NCI-H1930 (cell line): ENCODE measurements at regions not wholly inside any gene's neighbourhood (a gene's known extent, or its start where the extent isn't known, plus 50 kb on each side); places are given as distances from the start of the nearest gene placed in this dataset.
"Not testable (repeated sequence)": the region's sequence is repeated elsewhere in the genome, so short reads cannot be mapped to it uniquely, and the experiment has no call there.

Experiments used
- DNase-seq, 2 experiments: peaks; one replicate each; lab custom pipeline; 2025; lab: John Stamatoyannopoulos, UW

DNA sequence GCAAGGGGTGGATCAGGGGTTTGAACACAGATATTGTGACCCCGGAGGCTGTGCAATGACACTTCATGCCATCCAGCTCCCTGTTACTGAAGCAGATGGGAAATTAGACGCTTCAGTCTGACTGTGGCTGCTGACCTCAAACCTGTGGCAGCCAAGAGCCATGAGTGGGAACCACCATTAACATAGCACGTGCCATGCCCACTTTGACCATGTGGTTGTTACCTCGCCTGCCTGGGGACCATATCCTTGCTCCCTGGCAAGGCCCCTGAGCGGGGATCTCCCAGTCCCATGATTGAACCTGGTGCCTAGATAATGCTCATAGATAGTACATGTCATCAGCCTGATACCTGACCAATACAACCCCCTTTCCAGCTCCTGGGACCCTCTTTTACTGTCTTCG lies 68.9 kb downstream of the CYP26B1 start:
- DNase-seq = no peak

GRCh38 chr2:72077702-72078169 lies 69.9 kb downstream of the CYP26B1 start:
- DNase-seq = no peak

- not testable (repeated sequence) for DNase-seq
Observed at GRCh38 chr2:72073373-72073772, 74.3 kb downstream of the CYP26B1 start.

DNA sequence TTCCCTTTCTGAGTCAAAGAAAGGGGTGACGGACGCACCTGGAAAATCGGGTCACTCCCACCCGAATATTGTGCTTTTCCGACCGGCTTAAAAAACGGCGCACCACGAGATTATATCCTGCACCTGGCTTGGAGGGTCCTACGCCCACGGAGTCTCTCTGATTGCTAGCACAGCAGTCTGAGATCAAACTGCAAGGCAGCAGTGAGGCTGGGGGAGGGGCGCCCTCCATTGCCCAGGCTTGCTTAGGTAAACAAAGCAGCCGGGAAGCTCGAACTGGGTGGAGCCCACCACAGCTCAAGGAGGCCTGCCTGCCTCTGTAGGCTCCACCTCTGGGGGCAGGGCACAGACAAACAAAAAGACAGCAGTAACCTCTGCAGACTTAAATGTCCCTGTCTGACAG lies 83.5 kb downstream of the CYP26B1 start:
- not testable (repeated sequence) for DNase-seq

DNA sequence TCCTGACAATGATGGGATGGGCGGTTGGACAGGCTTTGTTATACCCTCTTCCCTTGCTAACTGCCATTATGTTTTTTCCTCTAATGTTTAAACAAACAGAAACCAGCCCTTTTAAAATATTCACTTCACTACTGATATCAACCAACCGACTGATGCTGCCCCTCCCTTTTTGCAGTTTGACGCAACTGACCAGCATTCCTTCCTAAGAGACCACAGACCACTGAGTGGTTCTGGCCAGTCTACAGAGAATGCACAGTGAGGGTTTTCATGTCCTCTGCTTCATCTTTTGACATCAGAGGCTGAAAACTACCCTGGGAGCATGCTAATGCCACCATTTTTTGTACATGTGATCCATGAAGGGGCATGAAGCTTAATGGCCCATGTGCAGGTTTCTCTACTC lies 85.3 kb downstream of the CYP26B1 start:
- no peak for DNase-seq

DNA sequence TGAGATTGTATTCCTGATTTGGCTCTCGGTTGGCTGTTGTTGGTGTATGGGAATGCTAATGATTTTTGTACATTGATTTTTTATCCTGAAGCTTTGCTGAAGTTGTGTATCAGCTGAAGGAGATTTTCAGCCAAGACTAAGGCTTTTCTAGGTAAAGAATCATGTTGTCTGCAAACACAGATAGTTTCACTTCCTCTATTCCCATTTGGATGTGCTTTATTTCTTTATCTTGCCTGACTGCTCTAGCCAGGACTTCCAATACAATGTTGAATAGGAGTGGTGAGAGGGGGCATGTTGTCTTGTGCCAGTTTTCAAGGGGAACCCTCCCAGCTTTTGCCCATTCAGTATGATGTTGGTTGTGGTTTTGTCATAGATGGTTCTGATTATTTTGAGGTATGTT lies 90.4 kb downstream of the CYP26B1 start:
- no peak for DNase-seq

GRCh38 chr2:72051971-72052505 lies 95.6 kb downstream of the CYP26B1 start:
- DNase-seq = no peak

DNA sequence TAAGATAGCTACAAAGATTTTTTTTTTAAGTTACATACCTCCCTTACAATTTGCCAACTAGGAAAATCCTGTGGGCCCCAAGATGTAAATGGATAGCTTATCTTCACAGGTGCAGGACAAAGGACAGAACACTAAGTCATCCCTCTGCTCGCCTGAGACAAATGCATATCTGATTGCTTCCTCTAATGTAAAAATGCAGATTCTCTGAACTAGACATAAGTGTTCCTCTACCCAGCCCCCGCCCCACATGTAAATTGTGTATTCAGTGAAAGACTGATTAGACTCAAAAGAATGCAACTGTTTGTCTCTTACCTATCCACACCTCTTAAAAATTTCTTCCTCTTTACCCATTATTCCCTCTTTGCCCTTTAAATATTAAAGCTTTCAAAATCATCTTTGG lies 96.5 kb downstream of the CYP26B1 start:
- DNase-seq = no peak

DNA sequence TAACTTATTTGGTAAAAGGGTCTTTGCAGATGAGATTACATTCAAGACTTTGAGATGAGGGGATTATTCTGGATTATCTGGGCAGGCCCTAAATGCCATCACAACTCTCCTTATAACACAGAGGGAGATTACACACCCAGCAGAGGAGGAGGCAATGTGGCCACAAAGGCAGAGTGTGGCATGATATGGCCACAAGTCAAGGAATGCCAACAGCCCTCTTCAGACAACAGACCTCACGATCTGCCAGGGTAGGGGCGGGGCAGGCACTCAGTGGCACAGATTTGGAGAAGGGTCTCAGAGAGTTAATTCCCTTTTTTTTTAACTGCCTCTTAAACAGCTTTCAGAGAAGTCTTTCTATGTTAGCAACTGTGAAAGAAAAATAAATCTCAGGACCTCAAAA lies 96.9 kb downstream of the CYP26B1 start:
- DNase-seq = no peak

- no peak for DNase-seq
Observed at GRCh38 chr2:72048881-72049477, 98.7 kb downstream of the CYP26B1 start.

- no peak for DNase-seq
Observed at GRCh38 chr2:72043985-72044384, 103.7 kb downstream of the CYP26B1 start.

DNA sequence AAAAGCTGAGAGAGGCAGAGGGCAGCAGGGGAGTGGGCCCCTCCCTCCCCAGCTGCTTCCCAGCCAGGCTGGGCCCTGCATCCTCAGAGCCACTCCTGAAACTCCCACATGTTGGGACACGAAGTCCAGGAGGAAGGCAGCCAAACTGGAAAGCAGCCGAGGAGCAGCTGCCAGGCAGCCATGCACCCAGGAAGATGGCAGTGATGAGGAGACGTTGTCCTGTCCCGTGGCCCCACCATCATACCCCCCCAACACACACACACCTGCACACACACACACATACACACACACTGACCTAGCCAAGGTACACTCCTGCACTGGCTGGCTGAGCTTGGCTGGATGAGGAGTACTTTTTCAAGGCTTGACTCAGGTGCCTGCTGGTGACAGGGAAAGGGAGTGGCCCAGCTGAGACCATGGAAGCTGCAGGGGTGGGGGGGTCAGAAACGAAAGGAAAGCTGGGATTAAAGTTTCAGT lies 106.0 kb downstream of the CYP26B1 start:
- DNase-seq = no peak

GRCh38 chr2:72040629-72041571 lies 106.8 kb downstream of the CYP26B1 start:
- no peak for DNase-seq

GRCh38 chr2:72038524-72038923 lies 109.1 kb downstream of the CYP26B1 start:
- no peak for DNase-seq

DNA sequence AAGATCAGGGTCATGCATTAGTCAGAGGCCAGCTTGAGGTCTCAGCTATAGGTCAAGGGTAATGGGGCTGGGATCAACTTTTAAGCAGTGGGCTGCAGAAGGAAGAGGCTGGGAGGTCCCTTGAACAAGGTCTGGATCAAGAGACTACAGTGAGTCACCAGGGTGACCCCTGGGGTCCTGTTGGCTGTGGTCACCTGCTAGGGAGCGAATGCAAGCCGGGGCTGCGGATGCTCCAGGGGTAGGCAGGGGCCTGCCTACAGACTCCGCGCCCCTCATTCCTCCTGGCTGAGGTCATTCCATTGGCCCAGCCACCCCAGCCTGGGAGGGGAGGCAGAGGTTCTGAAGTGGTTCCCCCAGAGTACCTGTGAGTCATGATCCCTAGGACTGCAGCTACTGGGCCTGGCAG lies 110.4 kb downstream of the CYP26B1 start:
- no peak for DNase-seq

- DNase-seq = no peak
Observed at GRCh38 chr2:72036595-72036994, 111.1 kb downstream of the CYP26B1 start.

GRCh38 chr2:72036173-72036545 lies 111.5 kb downstream of the CYP26B1 start:
- DNase-seq = no peak

DNA sequence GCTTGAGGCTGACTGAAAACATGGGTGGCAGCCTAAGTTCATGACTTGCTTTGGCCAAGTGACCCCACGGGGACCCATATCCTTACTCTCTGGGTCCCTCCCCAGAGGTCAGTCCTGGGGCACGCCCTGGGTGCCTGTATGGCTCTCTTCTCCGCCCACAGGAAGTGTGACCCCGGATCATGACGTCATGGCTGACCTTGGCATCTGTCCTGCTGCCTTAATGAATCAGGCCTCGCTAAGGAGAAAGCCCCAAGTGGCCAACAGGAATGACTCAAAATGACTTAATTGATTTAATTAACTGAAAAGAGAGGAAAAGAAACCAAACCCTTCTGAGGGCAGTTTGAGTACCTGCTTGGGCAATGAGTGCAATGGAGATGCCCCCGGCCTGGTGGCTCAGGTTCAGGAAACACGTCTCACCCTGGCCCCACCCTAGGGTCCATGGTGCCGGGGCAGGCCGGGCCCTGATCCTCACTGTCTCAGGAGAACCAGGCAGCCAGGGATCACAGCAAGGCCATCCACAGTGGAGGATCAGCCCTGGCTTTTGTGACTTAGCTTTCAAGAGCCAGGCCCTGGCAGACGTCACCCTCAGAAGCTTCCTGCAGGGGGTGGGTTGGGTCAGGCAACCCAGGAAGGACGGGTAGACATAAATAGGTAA lies 112.0 kb downstream of the CYP26B1 start:
- DNase-seq = no peak

GRCh38 chr2:72034353-72035095 lies 113.1 kb downstream of the CYP26B1 start:
- DNase-seq = no peak

GRCh38 chr2:72033636-72034035 lies 114.0 kb downstream of the CYP26B1 start:
- DNase-seq = no peak

DNA sequence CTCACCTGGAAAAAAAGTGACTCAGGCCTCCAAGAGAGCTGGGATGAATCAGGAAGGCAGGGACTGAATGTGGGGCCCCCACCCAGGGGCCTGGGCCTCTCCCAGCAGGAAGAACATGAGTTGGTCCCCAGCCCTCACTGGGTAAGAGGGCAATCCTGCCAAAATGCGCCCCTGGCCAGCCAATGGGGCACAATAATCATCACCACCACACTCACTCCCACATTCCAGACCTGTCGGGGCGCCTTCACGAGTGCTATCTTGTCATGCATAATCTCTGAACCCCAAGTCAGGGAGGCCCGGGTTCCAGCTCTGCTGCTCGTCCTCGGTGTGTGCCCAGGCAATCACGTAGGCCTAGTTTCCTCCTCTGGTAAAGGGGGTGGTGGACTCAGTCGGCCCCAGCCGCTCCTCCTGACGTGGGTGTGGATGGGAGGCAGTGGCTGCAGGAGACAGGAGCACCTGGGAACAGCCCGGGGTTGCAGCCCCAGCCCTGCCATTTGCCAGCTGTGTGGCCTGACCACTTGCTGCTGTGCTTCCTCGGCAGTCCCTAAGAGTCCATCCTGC lies 115.1 kb downstream of the CYP26B1 start:
- no peak for DNase-seq
